ENCODE measurements at regions not wholly inside any gene's neighbourhood (a gene's known extent, or its start where the extent isn't known, plus 50 kb on each side); places are given as distances from the start of the nearest gene placed in this dataset.

DNA sequence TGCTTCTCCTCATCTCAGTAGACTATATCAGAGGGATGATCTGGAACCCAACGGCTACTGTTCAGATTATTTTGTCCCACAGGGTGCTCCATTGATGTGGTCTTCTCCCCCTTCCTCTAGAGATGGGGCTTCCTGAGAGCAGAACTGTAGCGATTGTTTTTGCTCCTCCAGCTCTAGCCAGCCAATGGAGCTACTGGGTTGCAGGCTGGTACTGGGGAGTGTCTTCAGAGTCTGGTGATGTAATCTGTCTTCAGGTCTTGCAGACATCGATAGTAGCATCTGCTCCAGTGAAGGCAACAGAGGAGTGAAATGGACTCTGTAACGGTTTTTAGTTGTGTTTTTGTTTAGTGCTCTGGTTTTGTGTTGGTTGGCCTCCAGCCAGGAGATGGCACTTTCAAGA, 621.9 kb downstream of the RNF144A start:
- TF ChIP-seq, protein P1, sequence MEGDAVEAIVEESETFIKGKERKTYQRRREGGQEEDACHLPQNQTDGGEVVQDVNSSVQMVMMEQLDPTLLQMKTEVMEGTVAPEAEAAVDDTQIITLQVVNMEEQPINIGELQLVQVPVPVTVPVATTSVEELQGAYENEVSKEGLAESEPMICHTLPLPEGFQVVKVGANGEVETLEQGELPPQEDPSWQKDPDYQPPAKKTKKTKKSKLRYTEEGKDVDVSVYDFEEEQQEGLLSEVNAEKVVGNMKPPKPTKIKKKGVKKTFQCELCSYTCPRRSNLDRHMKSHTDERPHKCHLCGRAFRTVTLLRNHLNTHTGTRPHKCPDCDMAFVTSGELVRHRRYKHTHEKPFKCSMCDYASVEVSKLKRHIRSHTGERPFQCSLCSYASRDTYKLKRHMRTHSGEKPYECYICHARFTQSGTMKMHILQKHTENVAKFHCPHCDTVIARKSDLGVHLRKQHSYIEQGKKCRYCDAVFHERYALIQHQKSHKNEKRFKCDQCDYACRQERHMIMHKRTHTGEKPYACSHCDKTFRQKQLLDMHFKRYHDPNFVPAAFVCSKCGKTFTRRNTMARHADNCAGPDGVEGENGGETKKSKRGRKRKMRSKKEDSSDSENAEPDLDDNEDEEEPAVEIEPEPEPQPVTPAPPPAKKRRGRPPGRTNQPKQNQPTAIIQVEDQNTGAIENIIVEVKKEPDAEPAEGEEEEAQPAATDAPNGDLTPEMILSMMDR (IDR thresholded peaks at IDR 0.05; ENCODE audit: low read length), result no peak
- no peak for TF ChIP-seq EZH2 (optimal IDR thresholded peaks at IDR 0.05; ENCODE audit: low read depth, low read length)
